GM12878 (cell line): ENCODE measurements at regions not wholly inside any gene's neighbourhood (a gene's known extent, or its start where the extent isn't known, plus 50 kb on each side); places are given as distances from the start of the nearest gene placed in this dataset.

Source experiments
- BHLHE40 ChIP-seq, 2 experiments: fragments of 450-650 bp in 1 of 2; IDR thresholded peaks; 2 replicates each; pipeline ENCODE4 v1.6.1; 2011 to 2017; ENCODE audit warnings: low read depth in 2 of 2, borderline replicate concordance in 1 of 2, improper control_type of control experiment in 1 of 2, low read length in 1 of 2, mild to moderate bottlenecking in 1 of 2
- CHD4 ChIP-seq: fragments of 200-600 bp; sonication (generic); IDR thresholded peaks from 2 replicates; pipeline ENCODE4 v1.6.1; 2016; ENCODE audit warnings: mild to moderate bottlenecking
- ESRRA ChIP-seq: IDR thresholded peaks from 2 replicates; pipeline ENCODE4 v1.6.1; 2012; ENCODE audit warnings: mild to moderate bottlenecking, low read length, improper control_type of control experiment
- GABPA ChIP-seq: IDR thresholded peaks from 2 replicates; pipeline ENCODE4 v1.6.1; 2014; ENCODE audit warnings: antibody characterized with exemption, low read depth, mild to moderate bottlenecking, inconsistent platforms
- KAT2A ChIP-seq: conservative IDR thresholded peaks from 2 replicates; pipeline ENCODE4 v1.6.1; 2011; ENCODE audit warnings: low read depth, low read length; ENCODE audit not compliant: control insufficient read depth
- MAX ChIP-seq: IDR thresholded peaks from 2 replicates; pipeline ENCODE4 v1.6.1; 2012; ENCODE audit warnings: low read depth, low read length, improper control_type of control experiment
- POLR2A ChIP-seq: IDR thresholded peaks from 2 replicates; pipeline ENCODE4 v1.6.1; 2011; ENCODE audit warnings: low read depth, mild to moderate bottlenecking, low read length
- SIN3A ChIP-seq: IDR thresholded peaks from 2 replicates; pipeline ENCODE4 v1.6.1; 2012; ENCODE audit warnings: low read depth, low read length, improper control_type of control experiment
- USF2 ChIP-seq: IDR thresholded peaks from 2 replicates; pipeline ENCODE4 v1.6.1; 2011; ENCODE audit warnings: low read depth, low read length, improper control_type of control experiment, borderline replicate concordance
- YY1 ChIP-seq: IDR thresholded peaks from 2 replicates; pipeline ENCODE4 v1.6.1; 2011; ENCODE audit warnings: low read depth, mild to moderate bottlenecking, low read length
- TF ChIP-seq, protein P1 (sequence below): IDR thresholded peaks from 2 replicates; pipeline ENCODE4 v1.6.1; 2012; ENCODE audit warnings: low read length, inconsistent platforms
- TF ChIP-seq, protein P2 (sequence below): IDR thresholded peaks from 2 replicates; pipeline ENCODE4 v1.6.1; 2011; ENCODE audit warnings: mild to moderate bottlenecking, low read depth, low read length, moderate library complexity; ENCODE audit not compliant: insufficient replicate concordance

GRCh38 chr3:194826594-194826993, 140.9 kb downstream of the FAM43A start:
- TF ChIP-seq POLR2A (no peak), GABPA (no peak), KAT2A (no peak), CHD4 (no peak), BHLHE40 (IDR thresholded peaks at IDR 0.05; ENCODE audit: borderline replicate concordance in 1 of 2, low read depth in 2 of 2, low read length in 1 of 2) (no peak), YY1 (no peak), MAX (no peak), ESRRA (no peak), SIN3A (no peak), USF2 (no peak)
- TF ChIP-seq, protein P1, sequence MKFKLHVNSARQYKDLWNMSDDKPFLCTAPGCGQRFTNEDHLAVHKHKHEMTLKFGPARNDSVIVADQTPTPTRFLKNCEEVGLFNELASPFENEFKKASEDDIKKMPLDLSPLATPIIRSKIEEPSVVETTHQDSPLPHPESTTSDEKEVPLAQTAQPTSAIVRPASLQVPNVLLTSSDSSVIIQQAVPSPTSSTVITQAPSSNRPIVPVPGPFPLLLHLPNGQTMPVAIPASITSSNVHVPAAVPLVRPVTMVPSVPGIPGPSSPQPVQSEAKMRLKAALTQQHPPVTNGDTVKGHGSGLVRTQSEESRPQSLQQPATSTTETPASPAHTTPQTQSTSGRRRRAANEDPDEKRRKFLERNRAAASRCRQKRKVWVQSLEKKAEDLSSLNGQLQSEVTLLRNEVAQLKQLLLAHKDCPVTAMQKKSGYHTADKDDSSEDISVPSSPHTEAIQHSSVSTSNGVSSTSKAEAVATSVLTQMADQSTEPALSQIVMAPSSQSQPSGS, result no peak
- TF ChIP-seq, protein P2, sequence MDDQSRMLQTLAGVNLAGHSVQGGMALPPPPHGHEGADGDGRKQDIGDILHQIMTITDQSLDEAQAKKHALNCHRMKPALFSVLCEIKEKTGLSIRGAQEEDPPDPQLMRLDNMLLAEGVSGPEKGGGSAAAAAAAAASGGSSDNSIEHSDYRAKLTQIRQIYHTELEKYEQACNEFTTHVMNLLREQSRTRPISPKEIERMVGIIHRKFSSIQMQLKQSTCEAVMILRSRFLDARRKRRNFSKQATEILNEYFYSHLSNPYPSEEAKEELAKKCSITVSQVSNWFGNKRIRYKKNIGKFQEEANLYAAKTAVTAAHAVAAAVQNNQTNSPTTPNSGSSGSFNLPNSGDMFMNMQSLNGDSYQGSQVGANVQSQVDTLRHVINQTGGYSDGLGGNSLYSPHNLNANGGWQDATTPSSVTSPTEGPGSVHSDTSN, result no peak
